GM18499 (cell line): ENCODE measurements at regions not wholly inside any gene's neighbourhood (a gene's known extent, or its start where the extent isn't known, plus 50 kb on each side); places are given as distances from the start of the nearest gene placed in this dataset.
"Not testable (repeated sequence)": the region's sequence is repeated elsewhere in the genome, so short reads cannot be mapped to it uniquely, and the experiment has no call there.

Experiments used
- ATAC-seq: cut with Tn5 transposase; IDR thresholded peaks from one replicate; pipeline ENCODE4 v1.9.1; 2021; ENCODE audit warnings: moderate number of reproducible peaks; ENCODE audit not compliant: insufficient read depth, unreplicated experiment

- no peak for ATAC-seq
Observed at GRCh38 chr11:42407341-42407740, 904.5 kb upstream of the API5 start.

GRCh38 chr11:42410251-42410955, 901.4 kb upstream of the API5 start:
- peak; percentile 49 for ATAC-seq

- ATAC-seq, result no peak
Observed at GRCh38 chr11:42412590-42412989, 899.2 kb upstream of the API5 start.

- no peak for ATAC-seq
Observed at GRCh38 chr11:42417691-42418090, 894.1 kb upstream of the API5 start.

- ATAC-seq, result no peak
Observed at GRCh38 chr11:42422090-42422489, 889.7 kb upstream of the API5 start.

GRCh38 chr11:42434911-42435310, 876.9 kb upstream of the API5 start:
- not testable (repeated sequence) for ATAC-seq

- ATAC-seq, result no peak
Observed at GRCh38 chr11:42444406-42444805, 867.4 kb upstream of the API5 start.

- no peak for ATAC-seq
Observed at GRCh38 chr11:42462558-42463310, 849.1 kb upstream of the API5 start.

GRCh38 chr11:42465623-42466022, 846.2 kb upstream of the API5 start:
- no peak for ATAC-seq

GRCh38 chr11:42473106-42473505, 838.7 kb upstream of the API5 start:
- no peak for ATAC-seq

GRCh38 chr11:42482822-42483221, 829.0 kb upstream of the API5 start:
- no peak for ATAC-seq

GRCh38 chr11:42490506-42490905, 821.3 kb upstream of the API5 start:
- no peak for ATAC-seq

- ATAC-seq, result no peak
Observed at GRCh38 chr11:42494459-42494858, 817.3 kb upstream of the API5 start.

GRCh38 chr11:42498971-42499370, 812.8 kb upstream of the API5 start:
- no peak for ATAC-seq

- ATAC-seq, result no peak
Observed at GRCh38 chr11:42502151-42502550, 809.6 kb upstream of the API5 start.

GRCh38 chr11:42521994-42522393, 789.8 kb upstream of the API5 start:
- no peak for ATAC-seq

GRCh38 chr11:42524534-42525227, 787.1 kb upstream of the API5 start:
- no peak for ATAC-seq

- ATAC-seq, result no peak
Observed at GRCh38 chr11:42526426-42526825, 785.4 kb upstream of the API5 start.

GRCh38 chr11:42528471-42528870, 783.3 kb upstream of the API5 start:
- no peak for ATAC-seq

GRCh38 chr11:42528911-42529310, 782.9 kb upstream of the API5 start:
- ATAC-seq, result no peak

- no peak for ATAC-seq
Observed at GRCh38 chr11:42536611-42537360, 775.0 kb upstream of the API5 start.
